A673 (cell line): ENCODE measurements at regions not wholly inside any gene's neighbourhood (a gene's known extent, or its start where the extent isn't known, plus 50 kb on each side); places are given as distances from the start of the nearest gene placed in this dataset.

Source experiments
- BruUV-seq: library from RNA; stranded (reverse); fragments of 400-500 nt; replicated peaks from 2 replicates; lab custom pipeline; 2021; lab: Mats Ljungman, UMichigan
- CTCF ChIA-PET: fragments of 300-600 bp; sonication (Branson Sonifier 250); formaldehyde crosslinking; loops from one replicate; lab custom pipeline; 2022; ENCODE audit warnings: antibody characterized with exemption; lab: Charles Lee
- POLR2A ChIA-PET: fragments of 300-600 bp; sonication (Branson Sonifier 250); formaldehyde crosslinking; loops from one replicate; lab custom pipeline; 2022; ENCODE audit warnings: antibody characterized with exemption; ENCODE audit not compliant: low non-redundant PET; lab: Charles Lee
- DNase-seq: peaks from one replicate; pipeline ENCODE4 v3.0.0-alpha.2; 2015; ENCODE audit warnings: low spot score
- H3K27ac ChIP-seq: fragments of 200-600 bp; sonication (generic); 2 replicates; pipeline ENCODE4 v1.5.1; 2016; ENCODE audit warnings: mixed run types, low read depth, mild to moderate bottlenecking, mixed read lengths, antibody characterized with exemption, low read length; ENCODE audit not compliant: poor library complexity, severe bottlenecking
- H3K27me3 ChIP-seq: fragments of 200-600 bp; sonication (generic); replicated peaks from 2 replicates; pipeline ENCODE4 v1.6.1; 2017; ENCODE audit warnings: mixed run types, low read depth, mild to moderate bottlenecking, mixed read lengths, antibody characterized with exemption, low read length; ENCODE audit not compliant: insufficient read depth, poor library complexity
- H3K36me3 ChIP-seq: fragments of 200-600 bp; sonication (generic); 2 replicates; pipeline ENCODE4 v1.6.1; 2016; ENCODE audit warnings: mixed run types, mild to moderate bottlenecking, mixed read lengths, antibody characterized with exemption, low read length; ENCODE audit not compliant: insufficient read depth, poor library complexity, severe bottlenecking
- H3K4me1 ChIP-seq: fragments of 200-600 bp; sonication (generic); 2 replicates; pipeline ENCODE4 v1.6.1; 2017; ENCODE audit warnings: mixed run types, mild to moderate bottlenecking, mixed read lengths, antibody characterized with exemption, low read length; ENCODE audit not compliant: insufficient read depth, poor library complexity, severe bottlenecking
- H3K4me3 ChIP-seq: fragments of 200-600 bp; sonication (generic); 2 replicates; pipeline ENCODE4 v1.5.1; 2016; ENCODE audit warnings: low read depth, mixed run types, mild to moderate bottlenecking, mixed read lengths, low read length; ENCODE audit not compliant: poor library complexity, severe bottlenecking
- H3K9me3 ChIP-seq: fragments of 200-600 bp; sonication (generic); 2 replicates; pipeline ENCODE4 v1.6.1; 2016; ENCODE audit warnings: mixed run types, low read depth, mild to moderate bottlenecking, mixed read lengths, antibody characterized with exemption, low read length; ENCODE audit not compliant: poor library complexity, severe bottlenecking
- EZH2 ChIP-seq: fragments of 200-600 bp; sonication (generic); IDR thresholded peaks from 2 replicates; pipeline ENCODE4 v1.6.1; 2017; ENCODE audit warnings: borderline replicate concordance, low read depth, mild to moderate bottlenecking, mixed read lengths, antibody characterized with exemption, low read length; ENCODE audit not compliant: poor library complexity, severe bottlenecking
- intact Hi-C: fragments of 100-400 bp; cut with micrococcal nuclease; formaldehyde crosslinking; loops from one replicate; pipeline ENCODE4 v1.10.0; 2022; ENCODE audit not compliant: unreplicated experiment
- TF ChIP-seq, protein P1 (sequence below): fragments of 300-800, 200-600 bp; sonication (generic); conservative IDR thresholded peaks from 2 replicates; pipeline ENCODE4 v1.5.1; 2017; ENCODE audit warnings: low read depth, mild to moderate bottlenecking, antibody characterized with exemption, low read length, moderate library complexity, mixed read lengths

DNA sequence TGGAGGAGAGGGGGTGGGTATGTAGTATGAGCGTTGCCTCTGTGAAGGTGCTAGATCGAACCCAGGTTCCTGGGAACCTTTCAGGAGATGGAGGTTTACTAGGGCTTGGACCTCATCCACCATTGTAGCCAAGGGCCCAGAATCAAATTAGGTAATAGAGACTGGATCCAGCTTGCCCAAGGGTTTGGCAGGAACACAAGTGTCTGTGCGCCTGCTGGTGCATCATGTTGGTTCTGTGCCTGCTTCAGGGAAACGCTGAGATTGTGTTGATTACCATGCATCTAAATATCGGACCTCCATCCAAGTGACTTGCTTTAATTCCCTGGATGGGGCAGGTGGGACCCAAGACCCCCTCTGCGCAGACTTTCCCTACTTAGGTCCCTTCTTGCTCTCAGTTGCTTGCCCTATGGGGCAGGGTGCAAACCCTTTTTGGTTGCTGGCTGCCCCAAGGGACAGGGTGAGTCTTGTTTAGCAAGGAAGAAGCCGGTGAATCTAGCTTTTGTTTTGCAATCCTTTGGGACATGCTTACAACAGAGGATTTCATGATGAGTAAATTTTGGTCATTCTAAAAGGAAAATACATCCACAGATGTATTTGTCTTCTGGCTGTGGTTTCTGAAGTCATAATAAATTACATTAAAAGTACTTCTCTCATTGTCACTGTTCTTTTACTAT, 189.8 kb upstream of the PRICKLE1 start:
- Histone ChIP-seq H3K4me3 (no peak overlapping the region), H3K27me3 (no peaks in the 10 kb centered on the region), H3K36me3 (no peaks in the 10 kb centered on the region), H3K27ac (no peak overlapping the region), H3K9me3 (no peaks in the 10 kb centered on the region), H3K4me1 (no peaks in the 10 kb centered on the region)
- no peak for TF ChIP-seq EZH2
- TF ChIP-seq, protein P1, sequence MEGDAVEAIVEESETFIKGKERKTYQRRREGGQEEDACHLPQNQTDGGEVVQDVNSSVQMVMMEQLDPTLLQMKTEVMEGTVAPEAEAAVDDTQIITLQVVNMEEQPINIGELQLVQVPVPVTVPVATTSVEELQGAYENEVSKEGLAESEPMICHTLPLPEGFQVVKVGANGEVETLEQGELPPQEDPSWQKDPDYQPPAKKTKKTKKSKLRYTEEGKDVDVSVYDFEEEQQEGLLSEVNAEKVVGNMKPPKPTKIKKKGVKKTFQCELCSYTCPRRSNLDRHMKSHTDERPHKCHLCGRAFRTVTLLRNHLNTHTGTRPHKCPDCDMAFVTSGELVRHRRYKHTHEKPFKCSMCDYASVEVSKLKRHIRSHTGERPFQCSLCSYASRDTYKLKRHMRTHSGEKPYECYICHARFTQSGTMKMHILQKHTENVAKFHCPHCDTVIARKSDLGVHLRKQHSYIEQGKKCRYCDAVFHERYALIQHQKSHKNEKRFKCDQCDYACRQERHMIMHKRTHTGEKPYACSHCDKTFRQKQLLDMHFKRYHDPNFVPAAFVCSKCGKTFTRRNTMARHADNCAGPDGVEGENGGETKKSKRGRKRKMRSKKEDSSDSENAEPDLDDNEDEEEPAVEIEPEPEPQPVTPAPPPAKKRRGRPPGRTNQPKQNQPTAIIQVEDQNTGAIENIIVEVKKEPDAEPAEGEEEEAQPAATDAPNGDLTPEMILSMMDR, result no peak
- no TSS peak for BruUV-seq
- CTCF ChIA-PET, result no interaction called here
- POLR2A ChIA-PET, result no interaction called here
- intact Hi-C loops, result no loop called here
- DNase-seq, result no peak

DNA sequence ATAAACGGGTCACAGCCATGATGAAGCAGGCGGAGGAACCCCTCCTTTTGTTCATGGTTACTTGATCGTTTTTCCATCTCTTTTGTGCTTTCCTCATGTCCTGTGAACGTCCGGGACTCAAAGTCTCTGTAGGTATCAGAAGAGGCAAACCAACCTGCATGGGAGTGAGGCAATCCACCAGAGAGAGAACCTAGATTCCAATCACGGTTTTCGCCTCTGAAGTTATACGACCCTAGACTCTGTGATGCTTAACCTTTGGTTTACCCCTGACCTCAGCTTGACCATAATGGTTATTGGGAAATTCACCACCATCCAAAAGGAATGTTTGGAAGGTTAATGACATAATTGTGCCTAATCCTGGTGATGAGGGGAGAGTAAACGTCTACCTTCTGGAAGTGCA, 186.8 kb upstream of the PRICKLE1 start:
- no peak for DNase-seq
- Histone ChIP-seq H3K4me3 (no peak overlapping the region), H3K36me3 (no peaks in the 10 kb centered on the region), H3K27me3 (no peaks in the 10 kb centered on the region), H3K9me3 (no peaks in the 10 kb centered on the region), H3K4me1 (no peaks in the 10 kb centered on the region), H3K27ac (no peak overlapping the region)
- ChIA-PET POLR2A (no interaction called here), CTCF (no interaction called here)
- no TSS peak for BruUV-seq
- intact Hi-C loops, result no loop called here
- TF ChIP-seq, protein P1, result no peak
- TF ChIP-seq EZH2, result no peak

DNA sequence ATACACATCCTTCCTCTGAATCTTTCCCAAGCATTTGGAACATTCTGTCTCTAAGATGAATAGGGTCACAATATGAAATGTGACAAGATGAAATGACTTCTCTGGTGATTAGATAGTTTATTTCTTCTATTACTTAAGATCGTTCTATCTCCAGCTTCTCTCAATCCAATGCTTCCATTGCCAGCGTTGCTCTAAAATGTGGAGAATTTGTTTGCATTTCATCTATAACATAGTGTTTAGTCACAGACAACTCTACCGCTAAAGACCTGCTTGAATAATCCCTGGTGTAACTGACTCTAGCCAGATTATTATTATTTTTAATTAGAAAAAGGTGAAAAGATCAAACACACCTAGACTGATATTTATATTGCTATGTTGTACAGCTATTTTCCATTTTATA, 184.7 kb upstream of the PRICKLE1 start:
- Histone ChIP-seq H3K27me3 (no peaks in the 10 kb centered on the region), H3K9me3 (no peaks in the 10 kb centered on the region), H3K4me3 (no peak overlapping the region), H3K27ac (no peak overlapping the region), H3K4me1 (no peaks in the 10 kb centered on the region), H3K36me3 (no peaks in the 10 kb centered on the region)
- ChIA-PET POLR2A (no interaction called here), CTCF (no interaction called here)
- intact Hi-C loops, result no loop called here
- no peak for TF ChIP-seq EZH2
- TF ChIP-seq, protein P1, result no peak
- BruUV-seq, result no TSS peak
- DNase-seq, result no peak
